ENCODE measurements at regions not wholly inside any gene's neighbourhood (a gene's known extent, or its start where the extent isn't known, plus 50 kb on each side); places are given as distances from the start of the nearest gene placed in this dataset.
A peak's percentile ranks its signal among the peaks of the same experiment; 100 is the strongest.
"Not testable (repeated sequence)": the region's sequence is repeated elsewhere in the genome, so short reads cannot be mapped to it uniquely, and the experiment has no call there.

GRCh38 chr2:225272173-225272572, 127.3 kb upstream of the NYAP2 start:
- in situ Hi-C loops (cut with HindIII; ENCODE audit: low pct_ligation_motif_present, low pct_unique_long_range_greater_than_20kb, low sequenced_read_pairs), result no loop called here
- no peak for DNase-seq

- peak; percentile 73 for DNase-seq
- in situ Hi-C loops (cut with HindIII; ENCODE audit: low pct_ligation_motif_present, low pct_unique_long_range_greater_than_20kb, low sequenced_read_pairs), result no loop called here
These were observed 128.6 kb upstream of the NYAP2 start for GRCh38 chr2:225270861-225271260.

GRCh38 chr2:225270053-225270452, 129.5 kb upstream of the NYAP2 start:
- no peak for DNase-seq
- in situ Hi-C loops (cut with HindIII; ENCODE audit: low pct_ligation_motif_present, low pct_unique_long_range_greater_than_20kb, low sequenced_read_pairs), result no loop called here

GRCh38 chr2:225254363-225254762, 145.1 kb upstream of the NYAP2 start:
- in situ Hi-C loops (cut with HindIII; ENCODE audit: low pct_ligation_motif_present, low pct_unique_long_range_greater_than_20kb, low sequenced_read_pairs), result no loop called here
- no peak for DNase-seq

- DNase-seq, result no peak
These were observed 154.6 kb upstream of the NYAP2 start for GRCh38 chr2:225244933-225245332.

GRCh38 chr2:225236769-225237323, 162.7 kb upstream of the NYAP2 start:
- in situ Hi-C loops (cut with HindIII; ENCODE audit: low pct_ligation_motif_present, low pct_unique_long_range_greater_than_20kb, low sequenced_read_pairs), result no loop called here
- no peak for DNase-seq

More at GRCh38 chr2:225244933-225245332, 154.6 kb upstream of the NYAP2 start:
- in situ Hi-C loops (cut with HindIII; ENCODE audit: low pct_ligation_motif_present, low pct_unique_long_range_greater_than_20kb, low sequenced_read_pairs), result no loop called here

- in situ Hi-C loops (cut with HindIII; ENCODE audit: low pct_ligation_motif_present, low pct_unique_long_range_greater_than_20kb, low sequenced_read_pairs), result no loop called here
- DNase-seq, result no peak
These were observed 166.3 kb upstream of the NYAP2 start for GRCh38 chr2:225233234-225233633.

GRCh38 chr2:225231900-225232299, 167.6 kb upstream of the NYAP2 start:
- in situ Hi-C loops (cut with HindIII; ENCODE audit: low pct_ligation_motif_present, low pct_unique_long_range_greater_than_20kb, low sequenced_read_pairs), result no loop called here
- DNase-seq, result no peak

- in situ Hi-C loops (cut with HindIII; ENCODE audit: low pct_ligation_motif_present, low pct_unique_long_range_greater_than_20kb, low sequenced_read_pairs); DNase-seq: not testable (repeated sequence)
These were observed 170.2 kb upstream of the NYAP2 start for GRCh38 chr2:225229346-225229745.

- in situ Hi-C loops (cut with HindIII; ENCODE audit: low pct_ligation_motif_present, low pct_unique_long_range_greater_than_20kb, low sequenced_read_pairs), result no loop called here
- DNase-seq, result no peak
These were observed 173.1 kb upstream of the NYAP2 start for GRCh38 chr2:225226441-225226840.

- no peak for DNase-seq
- in situ Hi-C loops (cut with HindIII; ENCODE audit: low pct_ligation_motif_present, low pct_unique_long_range_greater_than_20kb, low sequenced_read_pairs), result no loop called here
These were observed 176.2 kb upstream of the NYAP2 start for GRCh38 chr2:225223301-225223700.

GRCh38 chr2:225207471-225207870, 165.2 kb upstream of the DOCK10 start:
- in situ Hi-C loops (cut with HindIII; ENCODE audit: low pct_ligation_motif_present, low pct_unique_long_range_greater_than_20kb, low sequenced_read_pairs), result no loop called here
- no peak for DNase-seq

- in situ Hi-C loops (cut with HindIII; ENCODE audit: low pct_ligation_motif_present, low pct_unique_long_range_greater_than_20kb, low sequenced_read_pairs), result no loop called here
- no peak for DNase-seq
These were observed 164.8 kb upstream of the DOCK10 start for GRCh38 chr2:225207043-225207442.

- DNase-seq, result no peak
- in situ Hi-C loops (cut with HindIII; ENCODE audit: low pct_ligation_motif_present, low pct_unique_long_range_greater_than_20kb, low sequenced_read_pairs), result no loop called here
These were observed 154.3 kb upstream of the DOCK10 start for GRCh38 chr2:225196579-225196978.

- in situ Hi-C loops (cut with HindIII; ENCODE audit: low pct_ligation_motif_present, low pct_unique_long_range_greater_than_20kb, low sequenced_read_pairs), result no loop called here
- no peak for DNase-seq
These were observed 150.6 kb upstream of the DOCK10 start for GRCh38 chr2:225192869-225193268.

- in situ Hi-C loops (cut with HindIII; ENCODE audit: low pct_ligation_motif_present, low pct_unique_long_range_greater_than_20kb, low sequenced_read_pairs), result no loop called here
- no peak for DNase-seq
These were observed 148.7 kb upstream of the DOCK10 start for GRCh38 chr2:225190987-225191386.

- DNase-seq, result no peak
- in situ Hi-C loops (cut with HindIII; ENCODE audit: low pct_ligation_motif_present, low pct_unique_long_range_greater_than_20kb, low sequenced_read_pairs), result no loop called here
These were observed 142.7 kb upstream of the DOCK10 start for GRCh38 chr2:225184948-225185347.

- in situ Hi-C loops (cut with HindIII; ENCODE audit: low pct_ligation_motif_present, low pct_unique_long_range_greater_than_20kb, low sequenced_read_pairs), result no loop called here
These were observed 139.9 kb upstream of the DOCK10 start for GRCh38 chr2:225182126-225182525.

GRCh38 chr2:225177098-225177497, 134.8 kb upstream of the DOCK10 start:
- DNase-seq, result no peak
- in situ Hi-C loops (cut with HindIII; ENCODE audit: low pct_ligation_motif_present, low pct_unique_long_range_greater_than_20kb, low sequenced_read_pairs), result no loop called here

More at GRCh38 chr2:225182126-225182525, 139.9 kb upstream of the DOCK10 start:
- DNase-seq, result no peak

GRCh38 chr2:225173909-225174308, 131.6 kb upstream of the DOCK10 start:
- no peak for DNase-seq
- in situ Hi-C loops (cut with HindIII; ENCODE audit: low pct_ligation_motif_present, low pct_unique_long_range_greater_than_20kb, low sequenced_read_pairs), result no loop called here

GRCh38 chr2:225171350-225171749, 129.1 kb upstream of the DOCK10 start:
- in situ Hi-C loops (cut with HindIII; ENCODE audit: low pct_ligation_motif_present, low pct_unique_long_range_greater_than_20kb, low sequenced_read_pairs), result no loop called here
- DNase-seq, result no peak

Data from ACHN (cell line).